ENCODE measurements at regions not wholly inside any gene's neighbourhood (a gene's known extent, or its start where the extent isn't known, plus 50 kb on each side); places are given as distances from the start of the nearest gene placed in this dataset.

GRCh38 chr2:65706411-65706810 lies 274.0 kb upstream of the SPRED2 start:
- H3K4me3 ChIP-seq, result no peak overlapping the region
- H3K9me3 ChIP-seq (replicated peaks), result no peaks in the 10 kb centered on the region
- no peaks in the 10 kb centered on the region for H3K36me3 ChIP-seq
- H3K27me3 ChIP-seq (replicated peaks), result no peaks in the 10 kb centered on the region
- 0 out of 2 replicates have a peak overlapping the region, but pooled peaks have one; percentile 94 for H3K27ac ChIP-seq
- H3K4me1 ChIP-seq (replicated peaks), result peaks cover 43% of the 10 kb centered on the region
- DNase-seq (ENCODE audit: low read depth in 1 of 2, low spot score in 2 of 2), result no peak

GRCh38 chr2:65701191-65701590 lies 268.8 kb upstream of the SPRED2 start:
- Histone ChIP-seq H3K27me3 (replicated peaks) (no peaks in the 10 kb centered on the region), H3K27ac (no peak overlapping the region), H3K4me3 (no peak overlapping the region), H3K9me3 (replicated peaks) (no peaks in the 10 kb centered on the region), H3K36me3 (no peaks in the 10 kb centered on the region), H3K4me1 (replicated peaks) (peaks cover 1% of the 10 kb centered on the region)
- DNase-seq (ENCODE audit: low read depth in 1 of 2, low spot score in 2 of 2), result no peak

GRCh38 chr2:65700720-65701119 lies 268.3 kb upstream of the SPRED2 start:
- Histone ChIP-seq H3K9me3 (replicated peaks) (no peaks in the 10 kb centered on the region), H3K36me3 (no peaks in the 10 kb centered on the region), H3K4me3 (no peak overlapping the region), H3K4me1 (replicated peaks) (no peaks in the 10 kb centered on the region), H3K27ac (no peak overlapping the region), H3K27me3 (replicated peaks) (no peaks in the 10 kb centered on the region)
- DNase-seq (ENCODE audit: low read depth in 1 of 2, low spot score in 2 of 2), result no peak

- Histone ChIP-seq H3K9me3 (replicated peaks) (no peaks in the 10 kb centered on the region), H3K36me3 (no peaks in the 10 kb centered on the region), H3K4me1 (replicated peaks) (no peaks in the 10 kb centered on the region), H3K27me3 (replicated peaks) (no peaks in the 10 kb centered on the region), H3K4me3 (no peak overlapping the region), H3K27ac (no peak overlapping the region)
- no peak for DNase-seq (ENCODE audit: low read depth in 1 of 2, low spot score in 2 of 2)
These were observed 267.7 kb upstream of the SPRED2 start for GRCh38 chr2:65700004-65700651.

GRCh38 chr2:65691816-65692215 lies 259.4 kb upstream of the SPRED2 start:
- Histone ChIP-seq H3K36me3 (no peaks in the 10 kb centered on the region), H3K4me1 (replicated peaks) (no peaks in the 10 kb centered on the region), H3K27me3 (replicated peaks) (no peaks in the 10 kb centered on the region), H3K9me3 (replicated peaks) (no peaks in the 10 kb centered on the region), H3K4me3 (no peak overlapping the region), H3K27ac (no peak overlapping the region)
- no peak for DNase-seq (ENCODE audit: low read depth in 1 of 2, low spot score in 2 of 2)

GRCh38 chr2:65688141-65688886 lies 255.9 kb upstream of the SPRED2 start:
- Histone ChIP-seq H3K4me3 (no peak overlapping the region), H3K4me1 (replicated peaks) (no peaks in the 10 kb centered on the region), H3K36me3 (no peaks in the 10 kb centered on the region), H3K27me3 (replicated peaks) (0 out of 2 replicates have a peak, but pooled peaks cover 6% of the 10 kb centered on the region), H3K9me3 (replicated peaks) (no peaks in the 10 kb centered on the region), H3K27ac (no peak overlapping the region)
- DNase-seq (ENCODE audit: low read depth in 1 of 2, low spot score in 2 of 2), result no peak

GRCh38 chr2:65687614-65688013 lies 255.2 kb upstream of the SPRED2 start:
- Histone ChIP-seq H3K4me1 (replicated peaks) (no peaks in the 10 kb centered on the region), H3K9me3 (replicated peaks) (no peaks in the 10 kb centered on the region), H3K27ac (no peak overlapping the region), H3K36me3 (no peaks in the 10 kb centered on the region), H3K27me3 (replicated peaks) (0 out of 2 replicates have a peak, but pooled peaks cover 6% of the 10 kb centered on the region), H3K4me3 (no peak overlapping the region)
- no peak for DNase-seq (ENCODE audit: low read depth in 1 of 2, low spot score in 2 of 2)

GRCh38 chr2:65686928-65687521 lies 254.6 kb upstream of the SPRED2 start:
- H3K36me3 ChIP-seq, result no peaks in the 10 kb centered on the region
- DNase-seq (ENCODE audit: low read depth in 1 of 2, low spot score in 2 of 2), result no peak

GRCh38 chr2:65681503-65681902 lies 249.1 kb upstream of the SPRED2 start:
- H3K9me3 ChIP-seq (replicated peaks), result no peaks in the 10 kb centered on the region
- H3K27ac ChIP-seq, result no peak overlapping the region
- no peaks in the 10 kb centered on the region for H3K36me3 ChIP-seq
- DNase-seq (ENCODE audit: low read depth in 1 of 2, low spot score in 2 of 2), result no peak
- H3K27me3 ChIP-seq (replicated peaks), result 0 out of 2 replicates have a peak, but pooled peaks cover 6% of the 10 kb centered on the region
- H3K4me1 ChIP-seq (replicated peaks), result no peaks in the 10 kb centered on the region
- H3K4me3 ChIP-seq, result no peak overlapping the region

More at GRCh38 chr2:65686928-65687521, 254.6 kb upstream of the SPRED2 start:
- Histone ChIP-seq H3K9me3 (replicated peaks) (no peaks in the 10 kb centered on the region), H3K4me3 (no peak overlapping the region), H3K27me3 (replicated peaks) (0 out of 2 replicates have a peak, but pooled peaks cover 6% of the 10 kb centered on the region), H3K4me1 (replicated peaks) (no peaks in the 10 kb centered on the region), H3K27ac (no peak overlapping the region)

- no peak for DNase-seq (ENCODE audit: low read depth in 1 of 2, low spot score in 2 of 2)
- no peak overlapping the region for H3K4me3 ChIP-seq
- no peaks in the 10 kb centered on the region for H3K36me3 ChIP-seq
- H3K27me3 ChIP-seq (replicated peaks), result no peaks in the 10 kb centered on the region
- peaks cover 7% of the 10 kb centered on the region; the same call in 1 of the 2 replicates for H3K9me3 ChIP-seq (replicated peaks)
- H3K27ac ChIP-seq, result no peak overlapping the region
- no peaks in the 10 kb centered on the region for H3K4me1 ChIP-seq (replicated peaks)
These were observed 246.5 kb upstream of the SPRED2 start for GRCh38 chr2:65678779-65679391.

GRCh38 chr2:65675350-65675749 lies 243.0 kb upstream of the SPRED2 start:
- Histone ChIP-seq H3K9me3 (replicated peaks) (peaks cover 7% of the 10 kb centered on the region; the same call in 1 of the 2 replicates), H3K27me3 (replicated peaks) (no peaks in the 10 kb centered on the region), H3K4me3 (no peak overlapping the region), H3K4me1 (replicated peaks) (no peaks in the 10 kb centered on the region), H3K36me3 (no peaks in the 10 kb centered on the region), H3K27ac (no peak overlapping the region)
- DNase-seq (ENCODE audit: low read depth in 1 of 2, low spot score in 2 of 2), result no peak

GRCh38 chr2:65671670-65672242 lies 239.4 kb upstream of the SPRED2 start:
- no peaks in the 10 kb centered on the region for H3K4me1 ChIP-seq (replicated peaks)
- no peaks in the 10 kb centered on the region for H3K27me3 ChIP-seq (replicated peaks)
- H3K36me3 ChIP-seq, result no peaks in the 10 kb centered on the region
- no peak overlapping the region for H3K27ac ChIP-seq
- H3K9me3 ChIP-seq (replicated peaks), result peaks cover 13% of the 10 kb centered on the region
- no peak overlapping the region for H3K4me3 ChIP-seq
- DNase-seq (ENCODE audit: low read depth in 1 of 2, low spot score in 2 of 2), result no peak

- peaks cover 21% of the 10 kb centered on the region for H3K4me1 ChIP-seq (replicated peaks)
- no peaks in the 10 kb centered on the region for H3K27me3 ChIP-seq (replicated peaks)
- no peak overlapping the region for H3K27ac ChIP-seq
- no peak for DNase-seq (ENCODE audit: low read depth in 1 of 2, low spot score in 2 of 2)
- H3K9me3 ChIP-seq (replicated peaks), result peaks cover 5% of the 10 kb centered on the region
- H3K36me3 ChIP-seq, result no peaks in the 10 kb centered on the region
- no peak overlapping the region for H3K4me3 ChIP-seq
These were observed 237.2 kb upstream of the SPRED2 start for GRCh38 chr2:65669574-65669973.

Measured in SJSA1 (cell line).